H1 (cell line): ENCODE measurements at regions not wholly inside any gene's neighbourhood (a gene's known extent, or its start where the extent isn't known, plus 50 kb on each side); places are given as distances from the start of the nearest gene placed in this dataset.

Experiments used
- CTCF ChIA-PET: fragments of 300-600 bp; sonication (Branson Sonifier 250); formaldehyde crosslinking; loops from one replicate; lab custom pipeline; 2021; ENCODE audit not compliant: partially characterized antibody; lab: Charles Lee
- POLR2A ChIA-PET: fragments of 300-600 bp; sonication (Branson Sonifier 250); formaldehyde crosslinking; loops from one replicate; lab custom pipeline; 2021; ENCODE audit warnings: inconsistent platforms; ENCODE audit not compliant: partially characterized antibody; lab: Charles Lee
- DNase-seq, 2 experiments: peaks; one replicate each; pipeline versions ENCODE4 v3.0.0 to v3.0.0-alpha.2; 2010 to 2022; ENCODE audit warnings: low spot score in 2 of 2, low read depth in 1 of 2, mixed read lengths in 1 of 2
- FAIRE-seq: peaks from 2 replicates; lab custom pipeline; 2011; peaks lifted over from hg19 to GRCh38; lab: Jason Lieb, UNC
- H2AFZ ChIP-seq: 2 replicates; pipeline ENCODE4 v1.8.1; 2012; ENCODE audit warnings: low read length, inconsistent platforms
- H2AK5ac ChIP-seq: 2 replicates; pipeline ENCODE4 v1.6.1; 2013; ENCODE audit warnings: low read depth, low read length
- H2BK120ac ChIP-seq: replicated peaks from 2 replicates; pipeline ENCODE3; 2013; ENCODE audit warnings: low read depth, low read length, inconsistent platforms
- H2BK12ac ChIP-seq: 2 replicates; pipeline ENCODE4 v1.6.1; 2013; ENCODE audit warnings: low read depth, low read length
- H2BK15ac ChIP-seq: 2 replicates; pipeline ENCODE4 v1.6.1; 2013; ENCODE audit warnings: low read length
- H2BK20ac ChIP-seq: 2 replicates; pipeline ENCODE4 v1.6.1; 2013; ENCODE audit warnings: low read length
- H2BK5ac ChIP-seq: 2 replicates; pipeline ENCODE4 v1.6.1; 2013; ENCODE audit warnings: low read depth, low read length
- H3K14ac ChIP-seq: 2 replicates; pipeline ENCODE4 v1.6.1; 2013; ENCODE audit warnings: inconsistent platforms; ENCODE audit not compliant: insufficient read length
- H3K18ac ChIP-seq: 2 replicates; pipeline ENCODE4 v1.6.1; 2013; ENCODE audit warnings: low read length; ENCODE audit errors: extremely low read depth
- H3K23ac ChIP-seq: 2 replicates; pipeline ENCODE4 v1.6.1; 2013; ENCODE audit warnings: inconsistent platforms; ENCODE audit not compliant: insufficient read length
- H3K23me2 ChIP-seq: 2 replicates; pipeline ENCODE4 v1.6.1; 2013; ENCODE audit warnings: low read depth, low read length
- H3K27ac ChIP-seq: 2 replicates; pipeline ENCODE4 v1.6.1; 2011; ENCODE audit warnings: low read depth, low read length, inconsistent platforms
- H3K27me3 ChIP-seq, 4 experiments: replicated peaks in 1 of 4; 1 replicate in 1 of 4; 2 replicates in 3 of 4; pipeline versions ENCODE4 v1.6.1 to v1.8.1; 2011 to 2013; ENCODE audit warnings: low read length in 3 of 4, mild to moderate bottlenecking in 3 of 4, inconsistent platforms in 2 of 4, mixed read lengths in 2 of 4, moderate library complexity in 1 of 4; ENCODE audit not compliant: control insufficient read depth in 3 of 4, insufficient read depth in 3 of 4; ENCODE audit errors: extremely low read depth in 1 of 4
- H3K36me3 ChIP-seq, 4 experiments: 2 replicates each; pipeline versions ENCODE4 v1.6.1 to v1.8.1; 2011 to 2013; ENCODE audit warnings: mild to moderate bottlenecking in 4 of 4, low read length in 3 of 4, moderate library complexity in 2 of 4, control low read depth in 1 of 4, inconsistent platforms in 1 of 4; ENCODE audit not compliant: insufficient read depth in 4 of 4, control insufficient read depth in 2 of 4
- H3K4ac ChIP-seq: replicated peaks from 2 replicates; pipeline ENCODE3; 2013; ENCODE audit warnings: low read length, low read depth, mixed read lengths, inconsistent platforms; ENCODE audit not compliant: insufficient read length
- H3K4me1 ChIP-seq, 4 experiments: replicated peaks in 1 of 4; 1 replicate in 1 of 4; 2 replicates in 3 of 4; pipeline versions ENCODE4 v1.6.1 to v1.8.1; 2011 to 2013; ENCODE audit warnings: low read length in 3 of 4, inconsistent platforms in 2 of 4, mixed read lengths in 1 of 4; ENCODE audit not compliant: insufficient read depth in 4 of 4, control insufficient read depth in 3 of 4
- H3K4me2 ChIP-seq, 2 experiments: 2 replicates each; pipeline versions ENCODE4 v1.6.1 to v1.8.1; 2011 to 2013; ENCODE audit warnings: low read depth in 2 of 2, low read length in 2 of 2, control low read depth in 1 of 2, inconsistent platforms in 1 of 2, mild to moderate bottlenecking in 1 of 2; ENCODE audit not compliant: insufficient read depth in 1 of 2
- H3K4me3 ChIP-seq, 4 experiments: fragments of 200-600, 300-600 bp in 1 of 4; sonication (generic), shearing (Covaris generic), sonication (Bioruptor Twin) in 1 of 4; 2 replicates each; pipeline versions ENCODE4 v1.5.1 to v1.8.1; 2011 to 2016; ENCODE audit warnings: low read length in 4 of 4, low read depth in 3 of 4, control low read depth in 2 of 4, inconsistent platforms in 2 of 4, mild to moderate bottlenecking in 2 of 4, mixed read lengths in 1 of 4, moderate library complexity in 1 of 4; ENCODE audit not compliant: insufficient read depth in 2 of 4; ENCODE audit errors: extremely low read depth in 1 of 4
- H3K56ac ChIP-seq: replicated peaks from 2 replicates; pipeline ENCODE3; 2013; ENCODE audit warnings: low read depth, mild to moderate bottlenecking, mixed read lengths, low read length, inconsistent platforms; ENCODE audit not compliant: insufficient read length
- H3K79me1 ChIP-seq: 2 replicates; pipeline ENCODE4 v1.6.1; 2013; ENCODE audit warnings: low read depth, low read length, control low read depth
- H3K79me2 ChIP-seq, 2 experiments: 2 replicates each; pipeline versions ENCODE4 v1.6.1 to v1.8.1; 2012 to 2013; ENCODE audit warnings: low read length in 2 of 2, mild to moderate bottlenecking in 2 of 2, inconsistent platforms in 1 of 2; ENCODE audit not compliant: insufficient read depth in 2 of 2, control insufficient read depth in 1 of 2
- H3K9ac ChIP-seq, 4 experiments: replicated peaks in 1 of 4; 1 replicate in 1 of 4; 2 replicates in 3 of 4; pipeline versions ENCODE4 v1.6.1 to v1.8.1; 2011 to 2013; ENCODE audit warnings: low read depth in 3 of 4, low read length in 3 of 4, control low read depth in 2 of 4, mild to moderate bottlenecking in 2 of 4, moderate library complexity in 2 of 4, inconsistent platforms in 1 of 4; ENCODE audit errors: extremely low read depth in 1 of 4
- H3K9me3 ChIP-seq, 2 experiments: 2 replicates each; pipeline versions ENCODE4 v1.6.1 to v1.8.1; 2012 to 2013; ENCODE audit warnings: mild to moderate bottlenecking in 2 of 2, moderate library complexity in 2 of 2, control low read depth in 1 of 2, inconsistent platforms in 1 of 2, low read depth in 1 of 2, low read length in 1 of 2, mixed read lengths in 1 of 2; ENCODE audit not compliant: insufficient read depth in 2 of 2
- H4K20me1 ChIP-seq, 2 experiments: replicated peaks in 1 of 2; 2 replicates each; pipeline versions ENCODE3 to v1.8.1; 2011 to 2013; ENCODE audit warnings: inconsistent platforms in 2 of 2, low read length in 2 of 2, mild to moderate bottlenecking in 1 of 2; ENCODE audit not compliant: insufficient read depth in 2 of 2, control insufficient read depth in 1 of 2
- H4K5ac ChIP-seq: 2 replicates; pipeline ENCODE4 v1.6.1; 2013; ENCODE audit warnings: low read length, low read depth, mixed read lengths, inconsistent platforms; ENCODE audit not compliant: insufficient read length
- H4K8ac ChIP-seq: 2 replicates; pipeline ENCODE4 v1.8.0; 2013; ENCODE audit warnings: mild to moderate bottlenecking, moderate library complexity, low read length, inconsistent platforms; ENCODE audit not compliant: insufficient read depth; ENCODE audit errors: extremely low read depth
- H4K91ac ChIP-seq: replicated peaks from 2 replicates; pipeline ENCODE3; 2013; ENCODE audit warnings: low read length, mixed read lengths, inconsistent platforms; ENCODE audit not compliant: insufficient read length
- CTCF ChIP-seq, 3 experiments: IDR thresholded peaks; 1 replicate in 2 of 3; 2 replicates in 1 of 3; pipeline versions ENCODE4 v1.5.1 to v1.6.1; 2011; ENCODE audit warnings: low read length in 3 of 3, mild to moderate bottlenecking in 3 of 3, inconsistent platforms in 2 of 3, low read depth in 1 of 3, moderate library complexity in 1 of 3; ENCODE audit not compliant: insufficient read depth in 1 of 3; ENCODE audit errors: control extremely low read depth in 1 of 3
- JUND ChIP-seq: IDR thresholded peaks from 2 replicates; pipeline ENCODE4 v1.6.1; 2011; ENCODE audit warnings: mild to moderate bottlenecking, improper control_type of control experiment, low read length
- RNF2 ChIP-seq: fragments of 200-900, 300-1000 bp; sonication (generic); IDR thresholded peaks from 2 replicates; pipeline ENCODE4 v1.7.1; 2016; ENCODE audit warnings: borderline replicate concordance, low read depth, mild to moderate bottlenecking, antibody characterized with exemption, low read length; ENCODE audit not compliant: poor library complexity, severe bottlenecking; ENCODE audit errors: missing control alignments
- TBP ChIP-seq: IDR thresholded peaks from 2 replicates; pipeline ENCODE4 v1.6.1; 2011; ENCODE audit warnings: low read depth, low read length, improper control_type of control experiment
- WGBS, 2 experiments: shearing (Covaris generic) in 1 of 2; methylation state at CpG; one replicate each; pipeline versions ENCODE4 v1.1.6 to v1.1.7; 2013 to 2015; ENCODE audit warnings: low lambda C conversion rate in 2 of 2, mixed read lengths in 2 of 2, inconsistent platforms in 1 of 2, low coverage in 1 of 2, missing lambda C conversion rate in 1 of 2; ENCODE audit not compliant: insufficient replicate concordance in 2 of 2, insufficient coverage in 1 of 2, insufficient read length in 1 of 2; ENCODE audit errors: extremely low coverage in 1 of 2, missing lambda C conversion rate in 1 of 2; 5-methylcytosine and 5-hydroxymethylcytosine counted together

GRCh38 chr10:86599729-86600128 lies 54.6 kb upstream of the OPN4 start:
- Histone ChIP-seq H4K91ac (no peak overlapping the region), H3K27ac (no peak overlapping the region), H3K4me2 (peak overlapping the region; percentile 51 to 53), H3K4ac (no peak overlapping the region), H3K18ac (no peak overlapping the region), H3K9me3 (no peaks in the 10 kb centered on the region), H3K14ac (no peak overlapping the region), H2BK12ac (no peak overlapping the region), H2BK15ac (no peak overlapping the region), H3K4me3 (peak overlapping the region in 1 of 4 experiments; percentile 21; a peak in 1 of 8 replicates), H3K79me2 (no peaks in the 10 kb centered on the region), H2BK120ac (no peak overlapping the region), H3K56ac (no peak overlapping the region), H2BK20ac (no peak overlapping the region; the same call in 1 of the 2 replicates), H3K36me3 (no peaks in the 10 kb centered on the region), H4K5ac (no peak overlapping the region), H3K9ac (no peak overlapping the region), H2AK5ac (no peak overlapping the region), H2BK5ac (no peak overlapping the region; the same call in 1 of the 2 replicates), H3K4me1 (peaks cover 5 to 16% (median 8%) of the 10 kb centered on the region in 4 experiments), H3K23me2 (no peaks in the 10 kb centered on the region), H3K27me3 (no peaks in the 10 kb centered on the region), H3K23ac (no peak overlapping the region), H2AFZ (peak overlapping the region; percentile 83), H3K79me1 (no peaks in the 10 kb centered on the region), H4K8ac (peak overlapping the region; percentile 62; the same call in 1 of the 2 replicates), H4K20me1 (no peaks in the 10 kb centered on the region)
- DNase-seq = peak in 1 of 2 experiments; percentile 55
- peak; percentile 69 for FAIRE-seq
- CTCF ChIA-PET = interaction anchor here (2.8 kb wide), 1 partner anchor 15 kb away, joined by 13 read pairs; no protein-coding TSS in a partner anchor
- 5% methylated on average over 4 of the region's 4 CpGs; no CpG with 5 or more reads in 1 of the 2 experiments for WGBS, 2 experiments
- POLR2A ChIA-PET = no interaction called here
- TF ChIP-seq RNF2 (no peak), CTCF (IDR thresholded peaks at IDR 0.05; ENCODE audit: control extremely low read depth in 1 of 3, insufficient read depth in 1 of 3, low read depth in 1 of 3, low read length in 3 of 3) (no peak), TBP (no peak), JUND (no peak)
